BJ (cell line): ENCODE measurements at regions not wholly inside any gene's neighbourhood (a gene's known extent, or its start where the extent isn't known, plus 50 kb on each side); places are given as distances from the start of the nearest gene placed in this dataset.
"Not testable (repeated sequence)": the region's sequence is repeated elsewhere in the genome, so short reads cannot be mapped to it uniquely, and the experiment has no call there.

ENCODE experiments used
- CTCF ChIA-PET: fragments of 350-600 bp; formaldehyde crosslinking; extraction: SDS; loops from one replicate; lab custom pipeline; 2021; ENCODE audit warnings: antibody characterized with exemption, inconsistent platforms; lab: Yijun Ruan, JAX
- POLR2A ChIA-PET: fragments of 300-600 bp; sonication (Branson Sonifier 250); formaldehyde crosslinking; extraction: SDS; loops from one replicate; lab custom pipeline; 2021; ENCODE audit warnings: antibody characterized with exemption; lab: Charles Lee
- DNase-seq: peaks from one replicate; pipeline ENCODE4 v3.0.0-alpha.2; 2011; ENCODE audit warnings: low read depth
- H3K27me3 ChIP-seq: 2 replicates; pipeline ENCODE4 v1.6.0; 2011; ENCODE audit warnings: low read length; ENCODE audit not compliant: control insufficient read depth, insufficient read depth
- H3K36me3 ChIP-seq: 2 replicates; pipeline ENCODE4 v1.5.1; 2011; ENCODE audit warnings: low read length; ENCODE audit not compliant: control insufficient read depth, insufficient read depth
- H3K4me3 ChIP-seq: 2 replicates; pipeline ENCODE4 v1.5.1; 2011; ENCODE audit warnings: low read depth, mild to moderate bottlenecking, control low read depth, low read length
- CTCF ChIP-seq: IDR thresholded peaks from 2 replicates; pipeline ENCODE4 v1.5.1; 2011; ENCODE audit warnings: low read depth, mild to moderate bottlenecking, control low read depth, inconsistent platforms, low read length, moderate library complexity; ENCODE audit not compliant: insufficient read depth

- H3K36me3 ChIP-seq, result no peaks in the 10 kb centered on the region
- no peak overlapping the region for H3K4me3 ChIP-seq
- no peaks in the 10 kb centered on the region for H3K27me3 ChIP-seq
- DNase-seq, result no peak
- ChIA-PET POLR2A (no interaction called here), CTCF (no interaction called here)
- TF ChIP-seq CTCF, result no peak
Measured at GRCh38 chr7:68839014-68839413, 759.3 kb upstream of the AUTS2 start.

- Histone ChIP-seq H3K27me3 (no peaks in the 10 kb centered on the region), H3K36me3 (no peaks in the 10 kb centered on the region), H3K4me3 (no peak overlapping the region)
- CTCF ChIA-PET, result no interaction called here
- no peak for TF ChIP-seq CTCF
- POLR2A ChIA-PET, result no interaction called here
- no peak for DNase-seq
Measured at GRCh38 chr7:68840991-68841390, 757.3 kb upstream of the AUTS2 start.

- DNase-seq, CTCF ChIA-PET, H3K36me3 ChIP-seq, H3K27me3 ChIP-seq, H3K4me3 ChIP-seq, POLR2A ChIA-PET: not testable (repeated sequence)
Measured at GRCh38 chr7:68843985-68844384, 754.3 kb upstream of the AUTS2 start.

GRCh38 chr7:68846811-68847325 is 751.4 kb upstream of the AUTS2 start:
- H3K27me3 ChIP-seq, result no peaks in the 10 kb centered on the region
- no peak overlapping the region for H3K4me3 ChIP-seq
- CTCF ChIA-PET, result no interaction called here
- TF ChIP-seq CTCF, result no peak
- POLR2A ChIA-PET, result no interaction called here
- H3K36me3 ChIP-seq, result no peaks in the 10 kb centered on the region
- no peak for DNase-seq

GRCh38 chr7:68853254-68853653 is 745.0 kb upstream of the AUTS2 start:
- Histone ChIP-seq H3K4me3 (no peak overlapping the region), H3K36me3 (no peaks in the 10 kb centered on the region), H3K27me3 (no peaks in the 10 kb centered on the region)
- no peak for DNase-seq
- ChIA-PET POLR2A (no interaction called here), CTCF (interaction anchor here (0.6 kb wide), 1 partner anchor 31 kb away, joined by 3 read pairs; no protein-coding TSS in a partner anchor)
- no peak for TF ChIP-seq CTCF

GRCh38 chr7:68857571-68857970 is 740.7 kb upstream of the AUTS2 start:
- ChIA-PET CTCF (no interaction called here), POLR2A (no interaction called here)
- DNase-seq, result no peak
- no peaks in the 10 kb centered on the region for H3K36me3 ChIP-seq
- no peak for TF ChIP-seq CTCF
- H3K27me3 ChIP-seq, result no peaks in the 10 kb centered on the region
- H3K4me3 ChIP-seq, result no peak overlapping the region
